OCI-LY1 (cell line): ENCODE measurements at regions not wholly inside any gene's neighbourhood (a gene's known extent, or its start where the extent isn't known, plus 50 kb on each side); places are given as distances from the start of the nearest gene placed in this dataset.

Experiments
- H2AFZ ChIP-seq: fragments of 200-600 bp; sonication (generic), shearing (Covaris generic); 2 replicates; pipeline ENCODE4 v1.6.0; 2014; ENCODE audit warnings: antibody characterized with exemption, mild to moderate bottlenecking, low read length
- H3F3A ChIP-seq: fragments of 200-600 bp; sonication (generic), shearing (Covaris generic); 2 replicates; pipeline ENCODE4 v1.6.0; 2014; ENCODE audit warnings: mild to moderate bottlenecking, antibody characterized with exemption, low read length, moderate library complexity; ENCODE audit not compliant: insufficient read depth
- H3K27ac ChIP-seq: fragments of 200-600 bp; sonication (generic); 2 replicates; pipeline ENCODE4 v1.5.1; 2014; ENCODE audit warnings: low read length, mixed run types, mild to moderate bottlenecking, low read depth; ENCODE audit not compliant: poor library complexity, severe bottlenecking
- H3K27me3 ChIP-seq: fragments of 200-600 bp; sonication (generic); 2 replicates; pipeline ENCODE4 v1.6.0; 2014; ENCODE audit warnings: antibody characterized with exemption, mild to moderate bottlenecking, low read length, moderate library complexity; ENCODE audit not compliant: insufficient read depth
- H3K36me3 ChIP-seq: fragments of 200-600 bp; sonication (generic); 2 replicates; pipeline ENCODE4 v1.6.1; 2014; ENCODE audit warnings: mild to moderate bottlenecking, antibody characterized with exemption, low read length, moderate library complexity, mixed read lengths; ENCODE audit not compliant: insufficient read depth
- H3K4me1 ChIP-seq: fragments of 200-600 bp; sonication (generic); 2 replicates; pipeline ENCODE4 v1.5.1; 2014; ENCODE audit warnings: mild to moderate bottlenecking, low read length, moderate library complexity; ENCODE audit not compliant: insufficient read depth, severe bottlenecking
- H3K4me2 ChIP-seq: fragments of 200-600 bp; sonication (generic), shearing (Covaris generic); 2 replicates; pipeline ENCODE4 v1.6.1; 2014; ENCODE audit warnings: low read length
- H3K4me3 ChIP-seq: fragments of 200-600 bp; sonication (generic); 2 replicates; pipeline ENCODE4 v1.5.1; 2014; ENCODE audit warnings: low read length, low read depth, mild to moderate bottlenecking, mixed read lengths; ENCODE audit not compliant: poor library complexity, severe bottlenecking
- H3K79me2 ChIP-seq: fragments of 200-600 bp; shearing (Covaris generic); 2 replicates; pipeline ENCODE4 v1.6.1; 2016; ENCODE audit warnings: mixed run types, low read length, mixed read lengths; ENCODE audit not compliant: insufficient read depth
- H3K9ac ChIP-seq: fragments of 200-600 bp; sonication (generic), shearing (Covaris generic); 2 replicates; pipeline ENCODE4 v1.6.1; 2014; ENCODE audit warnings: mild to moderate bottlenecking, low read length, mixed read lengths
- H3K9me2 ChIP-seq: fragments of 200-600 bp; sonication (generic), shearing (Covaris generic); 2 replicates; pipeline ENCODE4 v1.6.1; 2014; ENCODE audit warnings: low read depth, mild to moderate bottlenecking, low read length, mixed read lengths
- H3K9me3 ChIP-seq: fragments of 200-600 bp; shearing (Covaris generic); 2 replicates; pipeline ENCODE4 v1.6.1; 2014; ENCODE audit warnings: low read length, mixed read lengths
- H4K20me1 ChIP-seq: fragments of 200-600 bp; sonication (generic), shearing (Covaris generic); 2 replicates; pipeline ENCODE4 v1.6.0; 2016; ENCODE audit warnings: mild to moderate bottlenecking, low read length; ENCODE audit not compliant: insufficient read depth
- CTCF ChIP-seq: fragments of 200-600 bp; sonication (generic), shearing (Covaris generic); IDR thresholded peaks from 2 replicates; pipeline ENCODE4 v1.5.1; 2017; ENCODE audit warnings: mild to moderate bottlenecking, antibody characterized with exemption, low read length, moderate library complexity, mixed read lengths
- EZH2 ChIP-seq: fragments of 200-600 bp; sonication (generic), shearing (Covaris generic); IDR thresholded peaks from 2 replicates; pipeline ENCODE4 v1.8.0; 2017; ENCODE audit warnings: borderline replicate concordance, mixed run types, mild to moderate bottlenecking, antibody characterized with exemption, low read length, moderate library complexity, mixed read lengths

- H3F3A ChIP-seq, result no peaks in the 10 kb centered on the region
- no peak overlapping the region for H3K4me3 ChIP-seq
- H4K20me1 ChIP-seq, result no peaks in the 10 kb centered on the region
- no peaks in the 10 kb centered on the region for H3K36me3 ChIP-seq
- H3K9ac ChIP-seq, result no peak overlapping the region
- no peaks in the 10 kb centered on the region for H3K79me2 ChIP-seq
- no peak overlapping the region for H3K4me2 ChIP-seq
- no peaks in the 10 kb centered on the region for H3K4me1 ChIP-seq
- no peak overlapping the region for H3K27ac ChIP-seq
- H3K9me2 ChIP-seq, result no peaks in the 10 kb centered on the region
- TF ChIP-seq EZH2, result no peak
- no peak for TF ChIP-seq CTCF
- no peak overlapping the region for H2AFZ ChIP-seq
- H3K9me3 ChIP-seq, result no peaks in the 10 kb centered on the region
- no peaks in the 10 kb centered on the region for H3K27me3 ChIP-seq
These were observed 72.3 kb upstream of the ZP4 start for GRCh38 chr1:237962985-237963384.

- Histone ChIP-seq H3K79me2 (no peaks in the 10 kb centered on the region), H3K4me2 (no peak overlapping the region), H3K9me3 (no peaks in the 10 kb centered on the region), H3K4me1 (no peaks in the 10 kb centered on the region), H3F3A (no peaks in the 10 kb centered on the region), H3K27me3 (no peaks in the 10 kb centered on the region), H3K9me2 (no peaks in the 10 kb centered on the region), H4K20me1 (no peaks in the 10 kb centered on the region), H3K27ac (no peak overlapping the region), H3K36me3 (no peaks in the 10 kb centered on the region), H3K4me3 (no peak overlapping the region), H2AFZ (no peak overlapping the region), H3K9ac (no peak overlapping the region)
- TF ChIP-seq EZH2 (no peak), CTCF (no peak)
These were observed 71.0 kb upstream of the ZP4 start for GRCh38 chr1:237961754-237962153.

- Histone ChIP-seq H3K4me1 (no peaks in the 10 kb centered on the region), H3K79me2 (no peaks in the 10 kb centered on the region), H3K4me2 (no peak overlapping the region), H2AFZ (no peak overlapping the region), H3K9ac (no peak overlapping the region), H3K27ac (no peak overlapping the region), H3K36me3 (no peaks in the 10 kb centered on the region), H3F3A (no peaks in the 10 kb centered on the region), H4K20me1 (no peaks in the 10 kb centered on the region), H3K27me3 (no peaks in the 10 kb centered on the region), H3K4me3 (no peak overlapping the region), H3K9me3 (no peaks in the 10 kb centered on the region), H3K9me2 (no peaks in the 10 kb centered on the region)
- TF ChIP-seq CTCF, result no peak
- no peak for TF ChIP-seq EZH2
These were observed 69.1 kb upstream of the ZP4 start for GRCh38 chr1:237959838-237960237.
